NT2/D1 (cell line): ENCODE measurements at regions not wholly inside any gene's neighbourhood (a gene's known extent, or its start where the extent isn't known, plus 50 kb on each side); places are given as distances from the start of the nearest gene placed in this dataset.

Experiments used
- YY1 ChIP-seq: IDR thresholded peaks from 2 replicates; pipeline ENCODE4 v1.6.1; 2011; ENCODE audit not compliant: insufficient read length, insufficient read depth
- ZNF274 ChIP-seq: IDR thresholded peaks from 2 replicates; pipeline ENCODE4 v1.6.1; 2011; ENCODE audit warnings: mild to moderate bottlenecking, low read depth, low read length

DNA sequence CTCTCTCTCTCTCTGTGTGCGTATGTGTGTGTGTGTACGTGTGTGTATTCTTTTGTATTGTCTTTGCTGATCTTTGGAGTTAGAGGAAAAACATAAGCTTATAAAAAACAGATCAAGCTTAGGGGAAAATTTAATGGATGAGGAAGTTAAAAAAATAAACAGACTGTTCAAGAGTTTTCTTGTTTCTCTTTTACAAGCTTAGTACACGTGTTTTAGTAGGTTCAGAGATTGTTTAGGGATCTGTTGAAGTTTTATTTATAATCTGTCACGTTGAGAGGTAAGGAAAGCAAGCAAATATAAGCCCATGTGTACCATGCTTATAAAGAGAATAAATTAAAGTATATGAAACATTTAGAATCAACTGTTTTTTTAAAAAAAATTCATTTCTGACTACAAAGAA is 1470.3 kb upstream of the NUDT12 start:
- TF ChIP-seq ZNF274 (no peak), YY1 (no peak)
